Natural killer cell treated with Interleukin-12 subunit alpha and Interleukin-12 subunit beta and Interleukin-15 and Interleukin-18, amount 100 ng/mL, for 72 hours (primary cell): ENCODE measurements at regions not wholly inside any gene's neighbourhood (a gene's known extent, or its start where the extent isn't known, plus 50 kb on each side); places are given as distances from the start of the nearest gene placed in this dataset.
A peak's percentile ranks its signal among the peaks of the same experiment; 100 is the strongest.

Source experiments
- ATAC-seq, 2 donors: fragments of 150-1000 bp; cut with Tn5 transposase in 1 of 2; sonication (Bioruptor Pico), chemical (Tn5 transposase) in 1 of 2; 2 replicates each; pipeline ENCODE4 v1.10.0; 2021
- DNase-seq: peaks from one replicate; pipeline ENCODE4 v3.0.0; 2022; ENCODE audit warnings: low spot score
- H3K27ac Mint-ChIP-seq, 2 donors: 1 replicate in 1 of 2; 2 replicates in 1 of 2; pipeline ENCODE4 v1.8.0; 2022; ENCODE audit warnings: mixed read lengths in 2 of 2, mild to moderate bottlenecking in 1 of 2, moderate library complexity in 1 of 2
- H3K27me3 Mint-ChIP-seq, 2 donors: 1 replicate in 1 of 2; 2 replicates in 1 of 2; pipeline ENCODE4 v1.8.0; 2022; ENCODE audit warnings: mixed read lengths in 2 of 2
- H3K36me3 Mint-ChIP-seq: one replicate; pipeline ENCODE4 v1.8.0; 2022; ENCODE audit warnings: mixed read lengths
- H3K4me1 Mint-ChIP-seq, 2 donors: 1 replicate in 1 of 2; 2 replicates in 1 of 2; pipeline ENCODE4 v1.8.0; 2022; ENCODE audit warnings: low read depth in 2 of 2, mixed read lengths in 2 of 2, mild to moderate bottlenecking in 1 of 2
- H3K4me3 Mint-ChIP-seq: one replicate; pipeline ENCODE4 v1.8.0; 2022; ENCODE audit warnings: mixed read lengths
- H3K9me3 Mint-ChIP-seq: 2 replicates; pipeline ENCODE4 v1.8.0; 2022; ENCODE audit warnings: mixed read lengths

GRCh38 chr1:184900507-184900906, 73.8 kb downstream of the NIBAN1 start:
- Mint-ChIP-seq H3K4me1 (peaks cover 36 to 44% of the 10 kb centered on the region in 2 donors), H3K36me3 (peaks cover 40% of the 10 kb centered on the region), H3K9me3 (no peaks in the 10 kb centered on the region), H3K27me3 (no peaks in the 10 kb centered on the region), H3K4me3 (no peak overlapping the region), H3K27ac (no peak overlapping the region)
- no peak for DNase-seq
- no peak for ATAC-seq

GRCh38 chr1:184896000-184896399, 78.3 kb downstream of the NIBAN1 start:
- no peak for DNase-seq
- peak overlapping the region; percentile 58 to 99 for H3K27ac Mint-ChIP-seq
- peaks cover 53% of the 10 kb centered on the region for H3K36me3 Mint-ChIP-seq
- ATAC-seq = no peak
- no peaks in the 10 kb centered on the region for H3K9me3 Mint-ChIP-seq
- H3K4me3 Mint-ChIP-seq = peak overlapping the region; percentile 46
- no peaks in the 10 kb centered on the region for H3K27me3 Mint-ChIP-seq
- peaks cover 34 to 47% of the 10 kb centered on the region in 2 donors for H3K4me1 Mint-ChIP-seq

GRCh38 chr1:184895086-184895485, 79.2 kb downstream of the NIBAN1 start:
- peaks cover 39 to 56% of the 10 kb centered on the region in 2 donors for H3K4me1 Mint-ChIP-seq
- H3K27me3 Mint-ChIP-seq = no peaks in the 10 kb centered on the region
- DNase-seq (no peak), ATAC-seq (no peak)
- no peaks in the 10 kb centered on the region for H3K9me3 Mint-ChIP-seq
- peaks cover 58% of the 10 kb centered on the region for H3K36me3 Mint-ChIP-seq
- peak overlapping the region; percentile 28 to 99 for H3K27ac Mint-ChIP-seq
- no peak overlapping the region for H3K4me3 Mint-ChIP-seq

GRCh38 chr1:184893695-184894094, 80.6 kb downstream of the NIBAN1 start:
- no peaks in the 10 kb centered on the region for H3K9me3 Mint-ChIP-seq
- H3K4me3 Mint-ChIP-seq = no peak overlapping the region
- H3K27me3 Mint-ChIP-seq = no peaks in the 10 kb centered on the region
- peaks cover 54% of the 10 kb centered on the region for H3K36me3 Mint-ChIP-seq
- no peak for DNase-seq
- H3K27ac Mint-ChIP-seq = peak overlapping the region; percentile 28 to 99
- no peak for ATAC-seq
- H3K4me1 Mint-ChIP-seq = peaks cover 42 to 59% of the 10 kb centered on the region in 2 donors

GRCh38 chr1:184892116-184892515, 82.2 kb downstream of the NIBAN1 start:
- Mint-ChIP-seq H3K9me3 (no peaks in the 10 kb centered on the region), H3K4me3 (peak overlapping the region; percentile 61), H3K27ac (peak overlapping the region; percentile 97 to 99), H3K27me3 (no peaks in the 10 kb centered on the region), H3K4me1 (peaks cover 43 to 58% of the 10 kb centered on the region in 2 donors), H3K36me3 (peaks cover 45% of the 10 kb centered on the region)
- DNase-seq (no peak), ATAC-seq (peak; percentile 88 to 94)

- Mint-ChIP-seq H3K27ac (peak overlapping the region; percentile 97 to 99), H3K36me3 (peaks cover 41% of the 10 kb centered on the region), H3K4me1 (peaks cover 44 to 61% of the 10 kb centered on the region in 2 donors), H3K4me3 (peak overlapping the region; percentile 83), H3K27me3 (no peaks in the 10 kb centered on the region), H3K9me3 (no peaks in the 10 kb centered on the region)
- DNase-seq (no peak), ATAC-seq (no peak)
Measured at GRCh38 chr1:184891440-184891839, 82.9 kb downstream of the NIBAN1 start.

- ATAC-seq (peak; percentile 77 to 80), DNase-seq (no peak)
- Mint-ChIP-seq H3K9me3 (no peaks in the 10 kb centered on the region), H3K4me1 (peaks cover 46 to 61% of the 10 kb centered on the region in 2 donors), H3K4me3 (peak overlapping the region; percentile 83), H3K36me3 (peaks cover 43% of the 10 kb centered on the region), H3K27me3 (no peaks in the 10 kb centered on the region), H3K27ac (peak overlapping the region; percentile 97 to 99)
Measured at GRCh38 chr1:184890539-184890973, 83.8 kb downstream of the NIBAN1 start.

GRCh38 chr1:184889902-184890301, 84.4 kb downstream of the NIBAN1 start:
- DNase-seq (no peak), ATAC-seq (no peak)
- H3K4me3 Mint-ChIP-seq = peak overlapping the region; percentile 83
- H3K27ac Mint-ChIP-seq = peak overlapping the region; percentile 97 to 99
- H3K27me3 Mint-ChIP-seq = no peaks in the 10 kb centered on the region
- H3K4me1 Mint-ChIP-seq = peaks cover 49 to 63% of the 10 kb centered on the region in 2 donors
- H3K9me3 Mint-ChIP-seq = no peaks in the 10 kb centered on the region
- peaks cover 44% of the 10 kb centered on the region for H3K36me3 Mint-ChIP-seq

GRCh38 chr1:184889166-184889565, 85.1 kb downstream of the NIBAN1 start:
- Mint-ChIP-seq H3K27ac (peak overlapping the region; percentile 97 to 99), H3K36me3 (peaks cover 42% of the 10 kb centered on the region), H3K4me1 (peaks cover 49 to 63% of the 10 kb centered on the region in 2 donors), H3K4me3 (no peak overlapping the region), H3K27me3 (no peaks in the 10 kb centered on the region), H3K9me3 (no peaks in the 10 kb centered on the region)
- DNase-seq = no peak
- no peak for ATAC-seq

GRCh38 chr1:184888505-184888904, 85.8 kb downstream of the NIBAN1 start:
- H3K27ac Mint-ChIP-seq = peak overlapping the region; percentile 44 to 54
- DNase-seq (no peak), ATAC-seq (no peak)
- H3K27me3 Mint-ChIP-seq = no peaks in the 10 kb centered on the region
- H3K9me3 Mint-ChIP-seq = no peaks in the 10 kb centered on the region
- no peak overlapping the region for H3K4me3 Mint-ChIP-seq
- peaks cover 51 to 67% of the 10 kb centered on the region in 2 donors for H3K4me1 Mint-ChIP-seq
- peaks cover 40% of the 10 kb centered on the region for H3K36me3 Mint-ChIP-seq

GRCh38 chr1:184882957-184883815, 91.1 kb downstream of the NIBAN1 start:
- H3K36me3 Mint-ChIP-seq = peaks cover 37% of the 10 kb centered on the region
- ATAC-seq = peak; percentile 53 to 59
- no peaks in the 10 kb centered on the region for H3K9me3 Mint-ChIP-seq

GRCh38 chr1:184881941-184882913, 92.1 kb downstream of the NIBAN1 start:
- Mint-ChIP-seq H3K4me1 (peaks cover 60 to 67% of the 10 kb centered on the region in 2 donors), H3K9me3 (no peaks in the 10 kb centered on the region), H3K27ac (peak overlapping the region; percentile 95 to 97), H3K36me3 (peaks cover 35% of the 10 kb centered on the region), H3K27me3 (no peaks in the 10 kb centered on the region), H3K4me3 (peak overlapping the region; percentile 69)
- peak; percentile 90 for ATAC-seq
- peak; percentile 63 for DNase-seq

More at GRCh38 chr1:184882957-184883815, 91.1 kb downstream of the NIBAN1 start:
- H3K27ac Mint-ChIP-seq = peak overlapping the region; percentile 95 to 97
- H3K4me3 Mint-ChIP-seq = peak overlapping the region; percentile 69
- peaks cover 61 to 69% of the 10 kb centered on the region in 2 donors for H3K4me1 Mint-ChIP-seq
- no peak for DNase-seq
- no peaks in the 10 kb centered on the region for H3K27me3 Mint-ChIP-seq

- H3K36me3 Mint-ChIP-seq = peaks cover 30% of the 10 kb centered on the region
- peaks cover 49 to 52% of the 10 kb centered on the region in 2 donors for H3K4me1 Mint-ChIP-seq
- H3K4me3 Mint-ChIP-seq = peak overlapping the region; percentile 9
- DNase-seq (no peak), ATAC-seq (no peak)
- H3K27me3 Mint-ChIP-seq = no peaks in the 10 kb centered on the region
- no peaks in the 10 kb centered on the region for H3K9me3 Mint-ChIP-seq
- peak overlapping the region; percentile 95 to 97 for H3K27ac Mint-ChIP-seq
Measured at GRCh38 chr1:184879876-184880557, 94.3 kb downstream of the NIBAN1 start.
